ENCODE measurements at regions not wholly inside any gene's neighbourhood (a gene's known extent, or its start where the extent isn't known, plus 50 kb on each side); places are given as distances from the start of the nearest gene placed in this dataset.

GRCh38 chr6:760982-761955, 68.3 kb upstream of the EXOC2 start:
- Histone ChIP-seq H3K4me3 (ENCODE audit: low read depth in 1 of 2, low read length in 2 of 2) (no peak overlapping the region), H3K4me1 (ENCODE audit: control insufficient read depth in 1 of 2, insufficient read depth in 2 of 2, low read length in 2 of 2) (no peaks in the 10 kb centered on the region), H3K27me3 (ENCODE audit: low read depth, low read length) (no peaks in the 10 kb centered on the region), H3K36me3 (ENCODE audit: control insufficient read depth in 1 of 2, insufficient read depth in 2 of 2, low read length in 2 of 2) (no peaks in the 10 kb centered on the region), H3K9me3 (ENCODE audit: control insufficient read depth in 1 of 2, low read length in 2 of 2) (no peaks in the 10 kb centered on the region), H3K27ac (ENCODE audit: low read length) (no peak overlapping the region)

GRCh38 chr6:759729-760128, 66.8 kb upstream of the EXOC2 start:
- H3K4me3 ChIP-seq (ENCODE audit: low read depth in 1 of 2, low read length in 2 of 2), result no peak overlapping the region
- H3K4me1 ChIP-seq (ENCODE audit: control insufficient read depth in 1 of 2, insufficient read depth in 2 of 2, low read length in 2 of 2), result no peaks in the 10 kb centered on the region
- no peaks in the 10 kb centered on the region for H3K27me3 ChIP-seq (ENCODE audit: low read depth, low read length)
- no peak overlapping the region for H3K27ac ChIP-seq (ENCODE audit: low read length)
- no peaks in the 10 kb centered on the region for H3K36me3 ChIP-seq (ENCODE audit: control insufficient read depth in 1 of 2, insufficient read depth in 2 of 2, low read length in 2 of 2)
- H3K9me3 ChIP-seq (ENCODE audit: control insufficient read depth in 1 of 2, low read length in 2 of 2), result no peaks in the 10 kb centered on the region

GRCh38 chr6:756224-756623, 63.3 kb upstream of the EXOC2 start:
- no peaks in the 10 kb centered on the region for H3K27me3 ChIP-seq (ENCODE audit: low read depth, low read length)
- H3K9me3 ChIP-seq (ENCODE audit: control insufficient read depth in 1 of 2, low read length in 2 of 2), result no peaks in the 10 kb centered on the region
- no peaks in the 10 kb centered on the region for H3K36me3 ChIP-seq (ENCODE audit: control insufficient read depth in 1 of 2, insufficient read depth in 2 of 2, low read length in 2 of 2)

GRCh38 chr6:754202-754601, 61.3 kb upstream of the EXOC2 start:
- no peak overlapping the region for H3K4me3 ChIP-seq (ENCODE audit: low read depth in 1 of 2, low read length in 2 of 2)
- H3K9me3 ChIP-seq (ENCODE audit: control insufficient read depth in 1 of 2, low read length in 2 of 2), result peaks cover 0 to 6% of the 10 kb centered on the region in 2 donors
- H3K36me3 ChIP-seq (ENCODE audit: control insufficient read depth in 1 of 2, insufficient read depth in 2 of 2, low read length in 2 of 2), result no peaks in the 10 kb centered on the region
- H3K27me3 ChIP-seq (ENCODE audit: low read depth, low read length), result no peaks in the 10 kb centered on the region
- no peaks in the 10 kb centered on the region for H3K4me1 ChIP-seq (ENCODE audit: control insufficient read depth in 1 of 2, insufficient read depth in 2 of 2, low read length in 2 of 2)
- no peak overlapping the region for H3K27ac ChIP-seq (ENCODE audit: low read length)

More at GRCh38 chr6:756224-756623, 63.3 kb upstream of the EXOC2 start:
- Histone ChIP-seq H3K4me1 (ENCODE audit: control insufficient read depth in 1 of 2, insufficient read depth in 2 of 2, low read length in 2 of 2) (no peaks in the 10 kb centered on the region), H3K27ac (ENCODE audit: low read length) (no peak overlapping the region), H3K4me3 (ENCODE audit: low read depth in 1 of 2, low read length in 2 of 2) (no peak overlapping the region)

GRCh38 chr6:753486-753885, 60.5 kb upstream of the EXOC2 start:
- H3K27ac ChIP-seq (ENCODE audit: low read length), result no peak overlapping the region
- peaks cover 0 to 6% of the 10 kb centered on the region in 2 donors for H3K9me3 ChIP-seq (ENCODE audit: control insufficient read depth in 1 of 2, low read length in 2 of 2)
- no peaks in the 10 kb centered on the region for H3K27me3 ChIP-seq (ENCODE audit: low read depth, low read length)
- no peaks in the 10 kb centered on the region for H3K4me1 ChIP-seq (ENCODE audit: control insufficient read depth in 1 of 2, insufficient read depth in 2 of 2, low read length in 2 of 2)
- no peaks in the 10 kb centered on the region for H3K36me3 ChIP-seq (ENCODE audit: control insufficient read depth in 1 of 2, insufficient read depth in 2 of 2, low read length in 2 of 2)
- H3K4me3 ChIP-seq (ENCODE audit: low read depth in 1 of 2, low read length in 2 of 2), result no peak overlapping the region

GRCh38 chr6:752438-752837, 59.5 kb upstream of the EXOC2 start:
- Histone ChIP-seq H3K36me3 (ENCODE audit: control insufficient read depth in 1 of 2, insufficient read depth in 2 of 2, low read length in 2 of 2) (no peaks in the 10 kb centered on the region), H3K4me1 (ENCODE audit: control insufficient read depth in 1 of 2, insufficient read depth in 2 of 2, low read length in 2 of 2) (no peaks in the 10 kb centered on the region), H3K27me3 (ENCODE audit: low read depth, low read length) (no peaks in the 10 kb centered on the region), H3K4me3 (ENCODE audit: low read depth in 1 of 2, low read length in 2 of 2) (no peak overlapping the region), H3K27ac (ENCODE audit: low read length) (no peak overlapping the region), H3K9me3 (ENCODE audit: control insufficient read depth in 1 of 2, low read length in 2 of 2) (peaks cover 0 to 6% of the 10 kb centered on the region in 2 donors)

- no peak overlapping the region for H3K4me3 ChIP-seq (ENCODE audit: low read depth in 1 of 2, low read length in 2 of 2)
These were observed 58.8 kb upstream of the EXOC2 start for GRCh38 chr6:751765-752164.

GRCh38 chr6:747921-748320, 55.0 kb upstream of the EXOC2 start:
- no peaks in the 10 kb centered on the region for H3K36me3 ChIP-seq (ENCODE audit: control insufficient read depth in 1 of 2, insufficient read depth in 2 of 2, low read length in 2 of 2)
- no peaks in the 10 kb centered on the region for H3K4me1 ChIP-seq (ENCODE audit: control insufficient read depth in 1 of 2, insufficient read depth in 2 of 2, low read length in 2 of 2)
- no peaks in the 10 kb centered on the region for H3K27me3 ChIP-seq (ENCODE audit: low read depth, low read length)
- no peak overlapping the region for H3K4me3 ChIP-seq (ENCODE audit: low read depth in 1 of 2, low read length in 2 of 2)
- H3K9me3 ChIP-seq (ENCODE audit: control insufficient read depth in 1 of 2, low read length in 2 of 2), result peaks cover 0 to 6% of the 10 kb centered on the region in 2 donors
- no peak overlapping the region for H3K27ac ChIP-seq (ENCODE audit: low read length)

More at GRCh38 chr6:751765-752164, 58.8 kb upstream of the EXOC2 start:
- no peaks in the 10 kb centered on the region for H3K4me1 ChIP-seq (ENCODE audit: control insufficient read depth in 1 of 2, insufficient read depth in 2 of 2, low read length in 2 of 2)
- H3K27ac ChIP-seq (ENCODE audit: low read length), result no peak overlapping the region
- no peaks in the 10 kb centered on the region for H3K27me3 ChIP-seq (ENCODE audit: low read depth, low read length)
- peaks cover 0 to 6% of the 10 kb centered on the region in 2 donors for H3K9me3 ChIP-seq (ENCODE audit: control insufficient read depth in 1 of 2, low read length in 2 of 2)
- no peaks in the 10 kb centered on the region for H3K36me3 ChIP-seq (ENCODE audit: control insufficient read depth in 1 of 2, insufficient read depth in 2 of 2, low read length in 2 of 2)

GRCh38 chr6:747028-747427, 54.1 kb upstream of the EXOC2 start:
- Histone ChIP-seq H3K27ac (ENCODE audit: low read length) (no peak overlapping the region), H3K27me3 (ENCODE audit: low read depth, low read length) (no peaks in the 10 kb centered on the region), H3K36me3 (ENCODE audit: control insufficient read depth in 1 of 2, insufficient read depth in 2 of 2, low read length in 2 of 2) (no peaks in the 10 kb centered on the region), H3K9me3 (ENCODE audit: control insufficient read depth in 1 of 2, low read length in 2 of 2) (peaks cover 0 to 6% of the 10 kb centered on the region in 2 donors), H3K4me3 (ENCODE audit: low read depth in 1 of 2, low read length in 2 of 2) (no peak overlapping the region), H3K4me1 (ENCODE audit: control insufficient read depth in 1 of 2, insufficient read depth in 2 of 2, low read length in 2 of 2) (no peaks in the 10 kb centered on the region)

GRCh38 chr6:744666-745353, 51.9 kb upstream of the EXOC2 start:
- Histone ChIP-seq H3K4me3 (ENCODE audit: low read depth in 1 of 2, low read length in 2 of 2) (no peak overlapping the region), H3K27ac (ENCODE audit: low read length) (no peak overlapping the region), H3K4me1 (ENCODE audit: control insufficient read depth in 1 of 2, insufficient read depth in 2 of 2, low read length in 2 of 2) (no peaks in the 10 kb centered on the region), H3K27me3 (ENCODE audit: low read depth, low read length) (no peaks in the 10 kb centered on the region), H3K36me3 (ENCODE audit: control insufficient read depth in 1 of 2, insufficient read depth in 2 of 2, low read length in 2 of 2) (no peaks in the 10 kb centered on the region), H3K9me3 (ENCODE audit: control insufficient read depth in 1 of 2, low read length in 2 of 2) (no peaks in the 10 kb centered on the region)

- H3K27me3 ChIP-seq (ENCODE audit: low read depth, low read length), result no peaks in the 10 kb centered on the region
- no peaks in the 10 kb centered on the region for H3K9me3 ChIP-seq (ENCODE audit: control insufficient read depth in 1 of 2, low read length in 2 of 2)
- no peak overlapping the region for H3K4me3 ChIP-seq (ENCODE audit: low read depth in 1 of 2, low read length in 2 of 2)
- no peaks in the 10 kb centered on the region for H3K36me3 ChIP-seq (ENCODE audit: control insufficient read depth in 1 of 2, insufficient read depth in 2 of 2, low read length in 2 of 2)
- no peaks in the 10 kb centered on the region for H3K4me1 ChIP-seq (ENCODE audit: control insufficient read depth in 1 of 2, insufficient read depth in 2 of 2, low read length in 2 of 2)
- no peak overlapping the region for H3K27ac ChIP-seq (ENCODE audit: low read length)
These were observed 50.6 kb upstream of the EXOC2 start for GRCh38 chr6:743320-744096.

Measured in muscle layer of duodenum (tissue), 2 donors.